GM12874 (cell line): ENCODE measurements at regions not wholly inside any gene's neighbourhood (a gene's known extent, or its start where the extent isn't known, plus 50 kb on each side); places are given as distances from the start of the nearest gene placed in this dataset.

ENCODE experiments used
- TF ChIP-seq, protein P1 (sequence below): IDR thresholded peaks from 2 replicates; pipeline ENCODE4 v1.5.1; 2011; ENCODE audit warnings: low read depth, mild to moderate bottlenecking, control low read depth, low read length, moderate library complexity; ENCODE audit not compliant: insufficient read depth

DNA sequence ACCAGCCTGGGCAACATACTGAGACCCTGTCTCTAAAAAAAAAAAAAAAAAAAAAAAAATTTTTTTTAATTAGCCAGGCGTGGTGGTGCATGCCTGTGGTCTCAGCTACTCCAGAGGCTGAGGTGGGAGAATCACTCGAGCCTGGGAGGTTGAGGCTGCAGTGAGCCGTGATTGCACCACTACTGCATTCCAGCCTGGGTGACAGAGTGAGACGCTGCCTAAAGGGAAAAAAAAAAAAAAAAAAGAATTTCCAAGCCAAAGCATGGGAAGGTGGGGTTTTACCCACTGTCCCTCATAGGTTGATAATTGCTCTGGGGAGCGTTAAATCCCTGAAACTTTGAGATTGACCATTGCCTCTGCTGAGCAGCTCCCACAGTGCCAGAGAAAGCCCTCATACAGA is 427.5 kb downstream of the BCOR start:
- TF ChIP-seq, protein P1, sequence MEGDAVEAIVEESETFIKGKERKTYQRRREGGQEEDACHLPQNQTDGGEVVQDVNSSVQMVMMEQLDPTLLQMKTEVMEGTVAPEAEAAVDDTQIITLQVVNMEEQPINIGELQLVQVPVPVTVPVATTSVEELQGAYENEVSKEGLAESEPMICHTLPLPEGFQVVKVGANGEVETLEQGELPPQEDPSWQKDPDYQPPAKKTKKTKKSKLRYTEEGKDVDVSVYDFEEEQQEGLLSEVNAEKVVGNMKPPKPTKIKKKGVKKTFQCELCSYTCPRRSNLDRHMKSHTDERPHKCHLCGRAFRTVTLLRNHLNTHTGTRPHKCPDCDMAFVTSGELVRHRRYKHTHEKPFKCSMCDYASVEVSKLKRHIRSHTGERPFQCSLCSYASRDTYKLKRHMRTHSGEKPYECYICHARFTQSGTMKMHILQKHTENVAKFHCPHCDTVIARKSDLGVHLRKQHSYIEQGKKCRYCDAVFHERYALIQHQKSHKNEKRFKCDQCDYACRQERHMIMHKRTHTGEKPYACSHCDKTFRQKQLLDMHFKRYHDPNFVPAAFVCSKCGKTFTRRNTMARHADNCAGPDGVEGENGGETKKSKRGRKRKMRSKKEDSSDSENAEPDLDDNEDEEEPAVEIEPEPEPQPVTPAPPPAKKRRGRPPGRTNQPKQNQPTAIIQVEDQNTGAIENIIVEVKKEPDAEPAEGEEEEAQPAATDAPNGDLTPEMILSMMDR = no peak

DNA sequence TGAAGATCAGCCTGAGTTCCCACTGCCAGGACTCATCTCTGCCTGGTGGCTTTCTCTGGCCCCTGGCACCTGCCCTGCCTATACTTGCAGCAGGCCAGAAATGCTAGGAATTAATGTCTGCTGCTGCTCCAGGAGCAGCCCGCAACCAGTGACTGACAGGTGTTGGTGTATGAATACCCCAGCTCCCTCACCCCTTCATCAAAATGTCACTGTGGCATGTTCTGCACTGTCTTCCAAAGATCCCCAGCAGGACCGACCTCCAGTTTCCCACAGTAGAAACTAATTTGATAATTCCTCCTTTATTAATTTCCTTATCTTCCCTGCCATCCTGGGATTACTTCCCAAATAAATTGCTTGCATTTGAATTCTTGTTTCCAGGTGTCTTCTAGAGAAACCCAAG is 425.4 kb downstream of the BCOR start:
- TF ChIP-seq, protein P1 = no peak

DNA sequence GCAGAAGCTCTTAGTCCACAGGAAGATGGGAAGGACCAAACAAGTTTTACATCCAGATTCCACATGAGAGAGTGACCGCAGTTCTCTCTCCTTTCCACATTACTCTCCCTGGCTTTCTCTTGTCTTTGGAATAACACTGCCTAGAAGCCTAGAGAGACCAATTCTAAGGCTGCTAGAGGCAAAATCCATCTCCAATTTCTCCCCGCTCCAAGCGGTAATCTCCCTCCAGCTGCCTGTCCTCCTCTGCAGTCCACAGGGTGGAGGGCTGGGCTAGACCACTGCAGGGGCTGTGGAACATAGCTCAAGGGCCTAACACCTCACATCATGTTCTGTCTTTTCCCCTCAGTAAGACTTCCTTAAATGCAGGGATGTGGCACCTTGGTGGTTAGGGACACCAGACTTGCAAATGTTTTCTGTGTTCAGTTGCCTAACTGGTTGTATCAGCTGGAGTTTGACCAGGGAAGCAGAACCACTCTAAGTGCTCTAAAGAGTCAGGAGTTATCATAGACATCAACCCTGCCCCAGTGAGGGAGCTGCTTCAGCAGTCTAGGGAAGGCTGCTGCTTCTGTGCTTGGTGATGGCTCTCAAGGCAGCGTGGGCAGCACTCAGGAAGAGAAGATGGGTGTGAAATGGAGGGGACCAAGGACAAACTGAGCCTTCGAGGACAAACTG is 423.1 kb downstream of the BCOR start:
- TF ChIP-seq, protein P1 = no peak

GRCh38 chrX:39675162-39675553 is 422.6 kb downstream of the BCOR start:
- TF ChIP-seq, protein P1 = no peak

GRCh38 chrX:39675619-39676018 is 422.1 kb downstream of the BCOR start:
- TF ChIP-seq, protein P1 = no peak

DNA sequence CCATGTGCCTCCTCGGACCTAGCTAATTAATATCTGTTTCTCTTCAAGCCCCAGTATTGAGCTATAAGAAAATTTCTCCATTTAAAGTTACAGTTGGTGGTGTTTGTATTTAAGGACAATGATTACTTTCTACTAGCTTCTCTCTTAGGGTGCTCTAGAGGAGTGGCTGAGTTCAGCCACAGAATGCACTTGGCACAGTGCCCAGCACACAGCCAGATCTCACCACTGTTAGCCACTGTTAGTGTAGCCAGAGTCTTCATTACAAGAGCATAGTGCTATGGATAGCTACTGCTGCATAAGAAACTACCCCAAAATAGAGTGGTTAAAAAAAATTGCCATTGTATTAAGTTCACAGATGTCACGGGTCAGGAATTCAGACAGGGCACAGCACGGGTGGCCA is 421.3 kb downstream of the BCOR start:
- TF ChIP-seq, protein P1 = no peak

- TF ChIP-seq, protein P1 = no peak
Measured at GRCh38 chrX:39677585-39677977, 420.2 kb downstream of the BCOR start.
